ENCODE measurements at regions not wholly inside any gene's neighbourhood (a gene's known extent, or its start where the extent isn't known, plus 50 kb on each side); places are given as distances from the start of the nearest gene placed in this dataset.

DNA sequence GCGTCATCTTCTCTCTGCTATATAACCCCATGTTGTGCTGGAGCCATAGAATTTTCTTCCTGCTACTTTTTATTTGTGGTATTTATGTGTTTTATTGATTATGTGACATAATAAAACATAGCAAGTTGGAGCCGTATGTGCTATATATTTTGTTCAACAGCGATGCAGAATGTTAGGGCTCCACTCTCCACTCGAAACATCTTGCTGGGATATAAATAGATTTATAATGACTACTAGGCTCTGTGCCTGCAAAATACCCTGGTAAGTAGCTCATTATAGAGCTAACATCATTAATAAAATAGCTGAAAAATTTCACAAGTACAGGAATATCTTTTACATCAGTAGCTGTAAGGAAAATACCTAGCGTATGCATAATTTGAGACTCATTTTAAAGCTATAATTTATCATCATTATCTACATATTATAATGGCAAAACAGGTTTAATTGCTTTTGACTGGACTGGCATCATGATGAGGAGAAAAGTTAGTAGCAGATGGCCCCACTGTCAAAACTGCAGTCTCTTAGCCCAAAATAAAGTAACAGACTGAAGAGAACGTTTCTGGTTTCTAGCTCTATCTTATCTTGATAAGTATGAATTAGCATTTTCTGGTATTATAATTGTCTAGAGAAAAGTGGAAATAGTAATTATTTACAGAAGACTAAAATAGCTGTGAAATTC lies 263.0 kb downstream of the NEDD1 start:
- H3K4me3 ChIP-seq (ENCODE audit: low read depth, low read length), result no peak overlapping the region
- TF ChIP-seq, protein P1, sequence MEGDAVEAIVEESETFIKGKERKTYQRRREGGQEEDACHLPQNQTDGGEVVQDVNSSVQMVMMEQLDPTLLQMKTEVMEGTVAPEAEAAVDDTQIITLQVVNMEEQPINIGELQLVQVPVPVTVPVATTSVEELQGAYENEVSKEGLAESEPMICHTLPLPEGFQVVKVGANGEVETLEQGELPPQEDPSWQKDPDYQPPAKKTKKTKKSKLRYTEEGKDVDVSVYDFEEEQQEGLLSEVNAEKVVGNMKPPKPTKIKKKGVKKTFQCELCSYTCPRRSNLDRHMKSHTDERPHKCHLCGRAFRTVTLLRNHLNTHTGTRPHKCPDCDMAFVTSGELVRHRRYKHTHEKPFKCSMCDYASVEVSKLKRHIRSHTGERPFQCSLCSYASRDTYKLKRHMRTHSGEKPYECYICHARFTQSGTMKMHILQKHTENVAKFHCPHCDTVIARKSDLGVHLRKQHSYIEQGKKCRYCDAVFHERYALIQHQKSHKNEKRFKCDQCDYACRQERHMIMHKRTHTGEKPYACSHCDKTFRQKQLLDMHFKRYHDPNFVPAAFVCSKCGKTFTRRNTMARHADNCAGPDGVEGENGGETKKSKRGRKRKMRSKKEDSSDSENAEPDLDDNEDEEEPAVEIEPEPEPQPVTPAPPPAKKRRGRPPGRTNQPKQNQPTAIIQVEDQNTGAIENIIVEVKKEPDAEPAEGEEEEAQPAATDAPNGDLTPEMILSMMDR (IDR thresholded peaks at IDR 0.05; ENCODE audit: low read depth, low read length, missing control alignments), result no peak
- no peak for DNase-seq (ENCODE audit: low read depth)

DNA sequence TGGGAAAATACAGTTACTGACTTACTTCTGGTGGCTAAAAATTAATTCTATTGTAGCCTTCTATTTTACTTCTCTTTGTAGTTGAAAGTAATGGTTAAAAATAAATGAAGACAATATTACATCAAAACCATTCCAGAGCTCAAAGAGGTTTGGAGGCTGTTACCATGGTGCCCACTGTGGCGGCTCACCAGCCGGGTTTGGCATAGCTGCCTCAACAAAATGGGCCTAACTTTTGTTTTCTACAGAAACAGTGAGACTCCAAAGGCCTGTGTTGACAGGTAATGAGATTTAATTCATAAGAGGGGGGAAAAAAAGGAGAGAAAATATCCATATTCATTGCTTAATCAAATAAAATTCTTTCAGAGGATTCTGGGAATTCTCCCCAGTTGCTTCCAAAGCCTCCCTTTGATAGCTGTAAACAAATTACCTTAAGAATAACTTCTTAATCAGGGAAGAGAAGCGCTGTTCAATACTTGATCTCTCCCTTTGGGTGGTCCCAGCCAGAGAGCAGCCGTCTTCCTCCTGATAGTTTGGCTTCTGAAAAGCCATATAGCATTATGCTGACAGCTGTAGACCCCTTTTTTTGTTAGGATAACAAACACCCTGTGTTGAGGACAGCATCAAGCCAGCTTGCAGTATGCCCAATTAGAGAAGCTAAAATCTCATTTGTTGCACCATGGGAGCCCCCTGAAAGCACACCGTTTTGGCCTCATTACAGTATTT lies 266.8 kb downstream of the NEDD1 start:
- no peak for DNase-seq (ENCODE audit: low read depth)
- TF ChIP-seq, protein P1 (IDR thresholded peaks at IDR 0.05; ENCODE audit: low read depth, low read length, missing control alignments), result no peak

GRCh38 chr12:97177481-97177880 lies 270.4 kb downstream of the NEDD1 start:
- DNase-seq (ENCODE audit: low read depth), result no peak
- TF ChIP-seq, protein P1 (IDR thresholded peaks at IDR 0.05; ENCODE audit: low read depth, low read length, missing control alignments), result no peak
- H3K4me3 ChIP-seq (ENCODE audit: low read depth, low read length), result no peak overlapping the region

More for the DNA sequence above, 266.8 kb downstream of the NEDD1 start:
- no peak overlapping the region for H3K4me3 ChIP-seq (ENCODE audit: low read depth, low read length)

DNA sequence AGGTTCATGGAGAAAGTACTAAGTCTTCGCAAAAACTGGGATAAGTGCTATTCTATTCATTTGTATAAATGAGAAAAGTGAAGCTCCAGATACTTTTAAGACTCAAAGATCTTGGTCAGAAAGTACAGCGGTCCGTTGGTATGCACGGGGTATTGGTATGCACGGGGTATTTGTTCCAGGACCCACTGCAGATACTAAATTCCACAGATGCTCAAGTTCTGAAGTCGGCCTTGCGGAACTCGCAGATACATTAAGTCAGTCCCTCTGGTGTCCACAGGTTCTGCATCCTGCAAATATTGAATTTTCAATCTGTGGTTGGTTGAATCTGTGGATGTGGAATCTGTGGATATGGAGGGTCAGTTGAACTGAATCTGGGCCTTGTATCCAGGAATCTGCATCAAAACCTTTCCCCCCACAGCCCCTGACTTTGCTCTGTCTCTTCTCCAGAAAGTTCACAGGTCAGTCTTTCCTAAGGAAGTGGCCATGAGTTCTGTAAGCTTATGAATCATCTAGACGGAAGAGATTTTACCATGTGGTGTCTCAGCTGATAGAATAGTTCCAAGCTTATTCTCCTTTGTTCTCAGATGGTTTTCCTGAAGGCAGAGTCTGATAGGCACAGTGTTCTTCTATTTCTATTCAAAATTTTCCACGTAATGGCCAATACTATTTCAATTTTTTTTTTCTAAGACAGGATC lies 274.7 kb downstream of the NEDD1 start:
- TF ChIP-seq, protein P1 (IDR thresholded peaks at IDR 0.05; ENCODE audit: low read depth, low read length, missing control alignments), result no peak
- no peak overlapping the region for H3K4me3 ChIP-seq (ENCODE audit: low read depth, low read length)
- DNase-seq (ENCODE audit: low read depth), result no peak

DNA sequence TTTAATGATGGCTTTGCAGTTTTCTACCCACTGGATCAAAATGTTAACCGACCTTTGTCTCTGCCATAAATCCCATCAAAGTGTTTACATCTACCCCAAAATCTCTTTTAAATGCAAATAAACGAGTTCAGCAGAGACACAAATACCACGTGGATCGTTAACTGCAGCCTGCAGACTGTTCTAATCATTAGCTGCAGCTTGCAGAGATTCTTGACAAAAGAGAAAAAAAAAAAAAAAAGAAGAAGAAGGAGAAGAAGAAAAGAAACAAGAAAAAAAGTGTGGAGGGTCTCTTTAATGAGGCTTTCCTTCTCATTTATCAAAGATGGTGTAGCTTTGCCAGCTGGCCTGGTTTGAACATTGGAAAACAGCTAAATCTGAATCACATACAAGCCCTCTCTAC lies 275.7 kb downstream of the NEDD1 start:
- no peak for DNase-seq (ENCODE audit: low read depth)
- no peak overlapping the region for H3K4me3 ChIP-seq (ENCODE audit: low read depth, low read length)
- TF ChIP-seq, protein P1 (IDR thresholded peaks at IDR 0.05; ENCODE audit: low read depth, low read length, missing control alignments), result no peak

DNA sequence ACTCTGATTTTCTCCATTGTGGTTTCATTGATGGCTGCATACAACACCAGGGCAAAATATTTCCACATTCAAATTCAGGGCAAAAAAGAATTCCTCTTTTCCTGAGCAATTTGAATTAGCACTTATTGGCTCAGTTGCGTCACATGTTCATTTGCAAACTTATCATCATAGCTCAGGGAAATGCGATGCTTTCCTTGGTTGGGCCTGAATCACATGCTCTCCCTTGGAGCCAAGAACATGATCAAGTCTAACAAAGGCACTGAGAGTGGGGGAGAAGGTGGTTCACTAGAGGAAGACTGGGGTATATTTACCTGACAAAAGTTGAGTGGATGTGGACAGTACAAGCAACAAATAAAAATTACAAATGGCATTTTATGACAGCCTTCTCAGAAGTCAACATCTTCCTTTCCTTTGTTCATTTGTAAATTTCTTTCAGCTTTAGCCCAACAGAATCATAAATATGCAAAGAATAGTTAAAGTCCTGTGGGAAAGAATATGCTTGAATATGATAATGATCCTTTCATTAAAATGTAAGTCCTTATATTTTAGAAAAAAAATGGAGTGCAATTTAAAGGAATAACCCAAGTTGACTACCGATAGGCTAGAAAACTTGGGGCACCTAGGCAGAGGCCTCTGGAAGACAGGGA lies 277.2 kb downstream of the NEDD1 start:
- TF ChIP-seq, protein P1 (IDR thresholded peaks at IDR 0.05; ENCODE audit: low read depth, low read length, missing control alignments), result no peak
- no peak for DNase-seq (ENCODE audit: low read depth)
- no peak overlapping the region for H3K4me3 ChIP-seq (ENCODE audit: low read depth, low read length)
